ENCODE measurements at regions not wholly inside any gene's neighbourhood (a gene's known extent, or its start where the extent isn't known, plus 50 kb on each side); places are given as distances from the start of the nearest gene placed in this dataset.

DNA sequence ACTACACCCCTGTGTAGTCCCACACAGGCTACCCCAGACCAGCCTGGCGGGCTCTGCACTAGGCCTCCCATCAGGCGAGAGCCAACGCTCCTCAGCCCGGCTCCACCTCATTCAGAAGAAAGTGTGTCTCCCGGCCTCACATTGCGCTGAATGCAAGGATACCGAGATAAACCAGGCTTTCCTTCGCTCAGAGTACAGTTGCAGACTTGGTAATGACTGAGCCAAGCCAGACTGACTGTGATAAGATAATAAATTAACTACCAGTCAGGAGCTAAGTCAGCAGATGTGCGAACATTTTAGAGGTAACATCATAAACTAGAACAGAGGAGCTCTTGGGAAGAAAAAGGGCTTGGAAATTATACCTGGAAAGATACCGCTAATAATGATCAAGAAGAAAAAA lies 397.6 kb downstream of the TRIML1 start:
- TF ChIP-seq, protein P1, sequence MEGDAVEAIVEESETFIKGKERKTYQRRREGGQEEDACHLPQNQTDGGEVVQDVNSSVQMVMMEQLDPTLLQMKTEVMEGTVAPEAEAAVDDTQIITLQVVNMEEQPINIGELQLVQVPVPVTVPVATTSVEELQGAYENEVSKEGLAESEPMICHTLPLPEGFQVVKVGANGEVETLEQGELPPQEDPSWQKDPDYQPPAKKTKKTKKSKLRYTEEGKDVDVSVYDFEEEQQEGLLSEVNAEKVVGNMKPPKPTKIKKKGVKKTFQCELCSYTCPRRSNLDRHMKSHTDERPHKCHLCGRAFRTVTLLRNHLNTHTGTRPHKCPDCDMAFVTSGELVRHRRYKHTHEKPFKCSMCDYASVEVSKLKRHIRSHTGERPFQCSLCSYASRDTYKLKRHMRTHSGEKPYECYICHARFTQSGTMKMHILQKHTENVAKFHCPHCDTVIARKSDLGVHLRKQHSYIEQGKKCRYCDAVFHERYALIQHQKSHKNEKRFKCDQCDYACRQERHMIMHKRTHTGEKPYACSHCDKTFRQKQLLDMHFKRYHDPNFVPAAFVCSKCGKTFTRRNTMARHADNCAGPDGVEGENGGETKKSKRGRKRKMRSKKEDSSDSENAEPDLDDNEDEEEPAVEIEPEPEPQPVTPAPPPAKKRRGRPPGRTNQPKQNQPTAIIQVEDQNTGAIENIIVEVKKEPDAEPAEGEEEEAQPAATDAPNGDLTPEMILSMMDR (IDR thresholded peaks at IDR 0.05), result no peak
- TF ChIP-seq POLR2A (IDR thresholded peaks at IDR 0.05), result no peak

All from lower leg skin (tissue), 3 donors.